PC-9 (cell line): ENCODE measurements at regions not wholly inside any gene's neighbourhood (a gene's known extent, or its start where the extent isn't known, plus 50 kb on each side); places are given as distances from the start of the nearest gene placed in this dataset.

Experiments used
- BruUV-seq: library from RNA; stranded (reverse); fragments of 400-500 nt; replicated peaks from 2 replicates; lab custom pipeline; 2021; lab: Mats Ljungman, UMichigan
- CTCF ChIA-PET: fragments of 300-600 bp; sonication (Branson Sonifier 250); formaldehyde crosslinking; loops from one replicate; lab custom pipeline; 2022; ENCODE audit warnings: antibody characterized with exemption; lab: Charles Lee
- POLR2A ChIA-PET: fragments of 300-600 bp; sonication (Branson Sonifier 250); formaldehyde crosslinking; loops from one replicate; lab custom pipeline; 2022; ENCODE audit warnings: antibody characterized with exemption; ENCODE audit not compliant: unreplicated experiment; lab: Charles Lee
- DNase-seq, 2 experiments: peaks; one replicate each; pipeline versions ENCODE4 v3.0.0 to v3.0.0-alpha.2; 2015 to 2022; ENCODE audit warnings: mixed read lengths in 1 of 2
- H2AFZ ChIP-seq: fragments of 200-600 bp; sonication (generic); 2 replicates; pipeline ENCODE4 v1.8.1; 2017; ENCODE audit warnings: antibody characterized with exemption
- H3F3A ChIP-seq: fragments of 200-600 bp; sonication (generic); 2 replicates; pipeline ENCODE4 v1.8.1; 2017; ENCODE audit warnings: antibody characterized with exemption, mild to moderate bottlenecking, low read depth; ENCODE audit not compliant: insufficient read depth
- H3K27ac ChIP-seq: fragments of 200-600 bp; sonication (generic); 2 replicates; pipeline ENCODE4 v1.6.1; 2016; ENCODE audit warnings: mixed run types
- H3K27me3 ChIP-seq: fragments of 200-600 bp; sonication (generic); 2 replicates; pipeline ENCODE4 v1.6.1; 2016; ENCODE audit warnings: low read depth, mixed run types; ENCODE audit not compliant: insufficient read depth
- H3K36me3 ChIP-seq: fragments of 200-600 bp; sonication (generic); 2 replicates; pipeline ENCODE4 v1.6.1; 2016; ENCODE audit warnings: low read depth, mixed run types
- H3K4me1 ChIP-seq: fragments of 200-600 bp; sonication (generic); replicated peaks from 2 replicates; pipeline ENCODE4 v1.6.1; 2016; ENCODE audit warnings: mixed run types; ENCODE audit not compliant: insufficient read depth
- H3K4me2 ChIP-seq: fragments of 200-600 bp; sonication (generic); 2 replicates; pipeline ENCODE4 v1.6.1; 2017; ENCODE audit warnings: mixed run types
- H3K4me3 ChIP-seq: fragments of 200-600 bp; sonication (generic); 2 replicates; pipeline ENCODE4 v1.6.1; 2016; ENCODE audit warnings: mixed run types
- H3K79me2 ChIP-seq: fragments of 200-600 bp; sonication (generic); 2 replicates; pipeline ENCODE4 v1.6.1; 2017; ENCODE audit warnings: low read depth, mixed run types
- H3K9me2 ChIP-seq: fragments of 200-600 bp; sonication (generic); 2 replicates; pipeline ENCODE4 v1.8.1; 2017; ENCODE audit warnings: mild to moderate bottlenecking; ENCODE audit not compliant: insufficient read depth
- H3K9me3 ChIP-seq: fragments of 200-600 bp; sonication (generic); 2 replicates; pipeline ENCODE4 v1.8.1; 2016; ENCODE audit warnings: low read depth; ENCODE audit not compliant: insufficient read depth
- H4K20me1 ChIP-seq: fragments of 200-600 bp; sonication (generic); 2 replicates; pipeline ENCODE4 v1.8.1; 2017; ENCODE audit not compliant: insufficient read depth
- CTCF ChIP-seq: fragments of 200-600 bp; sonication (generic); conservative IDR thresholded peaks from 2 replicates; pipeline ENCODE4 v1.6.1; 2017; ENCODE audit warnings: mixed run types, antibody characterized with exemption, mild to moderate bottlenecking, moderate library complexity
- EZH2 ChIP-seq: fragments of 200-600 bp; sonication (generic); IDR thresholded peaks from 2 replicates; pipeline ENCODE4 v1.8.0; 2017; ENCODE audit warnings: antibody characterized with exemption, low read depth
- intact Hi-C: fragments of 100-400 bp; cut with micrococcal nuclease; formaldehyde crosslinking; loops from one replicate; pipeline ENCODE4 v1.10.0; 2022; ENCODE audit not compliant: unreplicated experiment

GRCh38 chr2:239521518-239521815 is 120.6 kb upstream of the HDAC4 start:
- no TSS peak for BruUV-seq
- no peak overlapping the region for H2AFZ ChIP-seq
- TF ChIP-seq EZH2: no peak
- TF ChIP-seq CTCF: no peak
- H3K9me2 ChIP-seq: no peaks in the 10 kb centered on the region
- no peaks in the 10 kb centered on the region for H3K79me2 ChIP-seq
- H3K36me3 ChIP-seq: no peaks in the 10 kb centered on the region
- intact Hi-C loops: no loop called here
- POLR2A ChIA-PET: no interaction called here
- H4K20me1 ChIP-seq: no peaks in the 10 kb centered on the region
- H3K4me2 ChIP-seq: no peak overlapping the region
- H3K27ac ChIP-seq: no peak overlapping the region
- peaks cover 100% of the 10 kb centered on the region for H3K27me3 ChIP-seq
- CTCF ChIA-PET: no interaction called here
- no peaks in the 10 kb centered on the region for H3K4me1 ChIP-seq
- DNase-seq: no peak
- H3F3A ChIP-seq: no peaks in the 10 kb centered on the region
- H3K4me3 ChIP-seq: no peak overlapping the region
- H3K9me3 ChIP-seq: no peaks in the 10 kb centered on the region

GRCh38 chr2:239520811-239521517 is 120.1 kb upstream of the HDAC4 start:
- POLR2A ChIA-PET: no interaction called here
- Histone ChIP-seq H3K9me2 (no peaks in the 10 kb centered on the region), H2AFZ (no peak overlapping the region), H3F3A (no peaks in the 10 kb centered on the region), H3K9me3 (no peaks in the 10 kb centered on the region), H3K4me2 (no peak overlapping the region), H3K4me3 (no peak overlapping the region), H3K27me3 (peaks cover 100% of the 10 kb centered on the region), H3K4me1 (no peaks in the 10 kb centered on the region), H3K27ac (no peak overlapping the region), H4K20me1 (no peaks in the 10 kb centered on the region), H3K79me2 (no peaks in the 10 kb centered on the region), H3K36me3 (no peaks in the 10 kb centered on the region)
- CTCF ChIA-PET: no interaction called here
- TF ChIP-seq CTCF (no peak), EZH2 (no peak)
- intact Hi-C loops: no loop called here
- BruUV-seq: no TSS peak
- DNase-seq: no peak

GRCh38 chr2:239519921-239520585 is 119.2 kb upstream of the HDAC4 start:
- TF ChIP-seq CTCF (no peak), EZH2 (no peak)
- CTCF ChIA-PET: no interaction called here
- no TSS peak for BruUV-seq

More at GRCh38 chr2:239519921-239520585, 119.2 kb upstream of the HDAC4 start:
- Histone ChIP-seq H3K9me3 (no peaks in the 10 kb centered on the region), H3K4me3 (no peak overlapping the region), H3K9me2 (no peaks in the 10 kb centered on the region), H3F3A (no peaks in the 10 kb centered on the region), H3K79me2 (no peaks in the 10 kb centered on the region), H3K27ac (no peak overlapping the region), H3K4me2 (no peak overlapping the region), H3K36me3 (no peaks in the 10 kb centered on the region), H2AFZ (no peak overlapping the region), H3K27me3 (peaks cover 100% of the 10 kb centered on the region), H4K20me1 (no peaks in the 10 kb centered on the region), H3K4me1 (no peaks in the 10 kb centered on the region)
- intact Hi-C loops: no loop called here
- POLR2A ChIA-PET: no interaction called here
- no peak for DNase-seq
